SK-N-SH treated with all-trans-retinoic acid at 6 μM for 48 hours (cell line): ENCODE measurements at regions not wholly inside any gene's neighbourhood (a gene's known extent, or its start where the extent isn't known, plus 50 kb on each side); places are given as distances from the start of the nearest gene placed in this dataset.
"Not testable (repeated sequence)": the region's sequence is repeated elsewhere in the genome, so short reads cannot be mapped to it uniquely, and the experiment has no call there.

Experiments used
- ARNTL ChIP-seq: fragments of 450-650 bp; formaldehyde crosslinking; IDR thresholded peaks from 2 replicates; pipeline ENCODE4 v1.5.0; 2020; ENCODE audit warnings: low read depth, mild to moderate bottlenecking, moderate library complexity, borderline replicate concordance
- CSRNP3 ChIP-seq: fragments of 250-450 bp; sonication (Bioruptor Pico); IDR thresholded peaks from 2 replicates; pipeline ENCODE4 v1.5.1; 2021; ENCODE audit warnings: mild to moderate bottlenecking, moderate library complexity
- ESRRG ChIP-seq: fragments of 250-450 bp; sonication (Bioruptor Pico); IDR thresholded peaks from 2 replicates; pipeline ENCODE4 v1.6.1; 2021; ENCODE audit warnings: mild to moderate bottlenecking
- PATZ1 ChIP-seq: fragments of 250-450 bp; sonication (Bioruptor Pico); IDR thresholded peaks from 2 replicates; pipeline ENCODE4 v1.8.0; 2020; ENCODE audit warnings: mild to moderate bottlenecking, moderate library complexity, borderline replicate concordance
- RARB ChIP-seq: fragments of 250-450 bp; sonication (Bioruptor Pico); IDR thresholded peaks from 2 replicates; pipeline ENCODE4 v1.8.0; 2021; ENCODE audit warnings: mild to moderate bottlenecking, moderate library complexity
- SNAI2 ChIP-seq: fragments of 250-450 bp; sonication (Bioruptor Pico); IDR thresholded peaks from 2 replicates; pipeline ENCODE4 v1.5.0; 2020; ENCODE audit warnings: mild to moderate bottlenecking, moderate library complexity
- TCF4 ChIP-seq: fragments of 250-450 bp; sonication (Bioruptor Pico); IDR thresholded peaks from 2 replicates; pipeline ENCODE4 v1.8.0; 2021; ENCODE audit warnings: mild to moderate bottlenecking, moderate library complexity, borderline replicate concordance
- TSHZ2 ChIP-seq: fragments of 250-450 bp; sonication (Bioruptor Pico); IDR thresholded peaks from 2 replicates; pipeline ENCODE4 v1.5.0; 2020; ENCODE audit warnings: mild to moderate bottlenecking, moderate library complexity
- ZFP3 ChIP-seq: fragments of 250-450 bp; sonication (Bioruptor Pico); IDR thresholded peaks from 2 replicates; pipeline ENCODE4 v1.5.0; 2020; ENCODE audit warnings: mild to moderate bottlenecking, moderate library complexity
- ZFP30 ChIP-seq: fragments of 450-650 bp; formaldehyde crosslinking; IDR thresholded peaks from 2 replicates; pipeline ENCODE4 v1.5.0; 2022; ENCODE audit warnings: mild to moderate bottlenecking, moderate library complexity
- ZNF565 ChIP-seq: fragments of 450-650 bp; formaldehyde crosslinking; conservative IDR thresholded peaks from 2 replicates; pipeline ENCODE4 v1.5.0; 2020; ENCODE audit warnings: low read depth, mild to moderate bottlenecking, moderate library complexity
- TF ChIP-seq, protein P1 (sequence below): fragments of 250-450 bp; sonication (Bioruptor Pico); IDR thresholded peaks from 2 replicates; pipeline ENCODE4 v1.5.1; 2020; ENCODE audit warnings: low read depth, mild to moderate bottlenecking, moderate library complexity

GRCh38 chr3:146700025-146700424, 94.9 kb upstream of the PLSCR5 start:
- TF ChIP-seq PATZ1 (CRISPR knock-in tag); TSHZ2 (CRISPR knock-in tag); RARB; ZNF565 (CRISPR knock-in tag); CSRNP3 (CRISPR knock-in tag); ZFP3 (CRISPR knock-in tag); ESRRG (CRISPR knock-in tag); ZFP30 (CRISPR knock-in tag); ARNTL (CRISPR knock-in tag); TCF4 (CRISPR knock-in tag); SNAI2 (CRISPR knock-in tag): not testable (repeated sequence)
- TF ChIP-seq, protein P1, sequence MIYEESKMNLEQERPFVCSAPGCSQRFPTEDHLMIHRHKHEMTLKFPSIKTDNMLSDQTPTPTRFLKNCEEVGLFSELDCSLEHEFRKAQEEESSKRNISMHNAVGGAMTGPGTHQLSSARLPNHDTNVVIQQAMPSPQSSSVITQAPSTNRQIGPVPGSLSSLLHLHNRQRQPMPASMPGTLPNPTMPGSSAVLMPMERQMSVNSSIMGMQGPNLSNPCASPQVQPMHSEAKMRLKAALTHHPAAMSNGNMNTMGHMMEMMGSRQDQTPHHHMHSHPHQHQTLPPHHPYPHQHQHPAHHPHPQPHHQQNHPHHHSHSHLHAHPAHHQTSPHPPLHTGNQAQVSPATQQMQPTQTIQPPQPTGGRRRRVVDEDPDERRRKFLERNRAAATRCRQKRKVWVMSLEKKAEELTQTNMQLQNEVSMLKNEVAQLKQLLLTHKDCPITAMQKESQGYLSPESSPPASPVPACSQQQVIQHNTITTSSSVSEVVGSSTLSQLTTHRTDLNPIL (CRISPR knock-in tag): not testable (repeated sequence)
